ENCODE measurements at regions not wholly inside any gene's neighbourhood (a gene's known extent, or its start where the extent isn't known, plus 50 kb on each side); places are given as distances from the start of the nearest gene placed in this dataset.
A peak's percentile ranks its signal among the peaks of the same experiment; 100 is the strongest.

GRCh38 chr5:158324236-158324635 lies 465.3 kb upstream of the CLINT1 start:
- no peak for DNase-seq

GRCh38 chr5:158322620-158323019 lies 463.7 kb upstream of the CLINT1 start:
- no peak for DNase-seq

- no peak for DNase-seq
Observed at GRCh38 chr5:158320934-158321333, 462.0 kb upstream of the CLINT1 start.

GRCh38 chr5:158320178-158320674 lies 461.3 kb upstream of the CLINT1 start:
- DNase-seq: no peak

- DNase-seq: no peak
Observed at GRCh38 chr5:158317507-158317906, 458.6 kb upstream of the CLINT1 start.

- no peak for DNase-seq
Observed at GRCh38 chr5:158313733-158314464, 455.0 kb upstream of the CLINT1 start.

- no peak for DNase-seq
Observed at GRCh38 chr5:158313027-158313732, 454.2 kb upstream of the CLINT1 start.

- DNase-seq: no peak
Observed at GRCh38 chr5:158309088-158309807, 450.3 kb upstream of the CLINT1 start.

- no peak for DNase-seq
Observed at GRCh38 chr5:158308429-158309025, 449.6 kb upstream of the CLINT1 start.

- DNase-seq: no peak
Observed at GRCh38 chr5:158305861-158306260, 446.9 kb upstream of the CLINT1 start.

GRCh38 chr5:158304607-158305006 lies 445.7 kb upstream of the CLINT1 start:
- DNase-seq: no peak

GRCh38 chr5:158303883-158304282 lies 444.9 kb upstream of the CLINT1 start:
- DNase-seq: no peak

GRCh38 chr5:158303275-158303674 lies 444.3 kb upstream of the CLINT1 start:
- no peak for DNase-seq

- no peak for DNase-seq
Observed at GRCh38 chr5:158302029-158302428, 443.1 kb upstream of the CLINT1 start.

GRCh38 chr5:158301186-158301585 lies 442.2 kb upstream of the CLINT1 start:
- no peak for DNase-seq

GRCh38 chr5:158300256-158300655 lies 441.3 kb upstream of the CLINT1 start:
- no peak for DNase-seq

- DNase-seq: no peak
Observed at GRCh38 chr5:158297002-158297527, 438.1 kb upstream of the CLINT1 start.

GRCh38 chr5:158294701-158295100 lies 435.8 kb upstream of the CLINT1 start:
- no peak for DNase-seq

GRCh38 chr5:158292981-158293380 lies 434.0 kb upstream of the CLINT1 start:
- DNase-seq: peak; percentile 12 to 57 (median 24)

GRCh38 chr5:158289967-158290366 lies 431.0 kb upstream of the CLINT1 start:
- DNase-seq: no peak

- no peak for DNase-seq
Observed at GRCh38 chr5:158288272-158288657, 429.3 kb upstream of the CLINT1 start.

GRCh38 chr5:158287643-158288271 lies 428.8 kb upstream of the CLINT1 start:
- DNase-seq: no peak

Measured in suppressor macrophage treated with lipopolysaccharide for 1 hour (primary cell).